HEK293 (cell line): ENCODE measurements at regions not wholly inside any gene's neighbourhood (a gene's known extent, or its start where the extent isn't known, plus 50 kb on each side); places are given as distances from the start of the nearest gene placed in this dataset.

Experiments
- CTCF ChIP-seq: fragments of 450-650 bp; formaldehyde crosslinking; IDR thresholded peaks from 2 replicates; pipeline ENCODE4 v1.5.1; 2016; ENCODE audit warnings: missing biosample characterization, missing genetic modification characterization
- ELK4 ChIP-seq: IDR thresholded peaks from 2 replicates; pipeline ENCODE4 v1.6.1; 2011; ENCODE audit warnings: mild to moderate bottlenecking, low read depth, low read length, borderline replicate concordance
- KLF16 ChIP-seq: fragments of 450-650 bp; formaldehyde crosslinking; IDR thresholded peaks from 2 replicates; pipeline ENCODE4 v1.5.1; 2017; ENCODE audit warnings: missing biosample characterization, missing genetic modification characterization
- ZBTB21 ChIP-seq: fragments of 450-650 bp; formaldehyde crosslinking; IDR thresholded peaks from 2 replicates; pipeline ENCODE4 v1.5.1; 2017; ENCODE audit warnings: missing biosample characterization, missing genetic modification characterization
- ZNF24 ChIP-seq: fragments of 450-650 bp; formaldehyde crosslinking; IDR thresholded peaks from 2 replicates; pipeline ENCODE4 v1.5.1; 2016; ENCODE audit warnings: missing biosample characterization, missing genetic modification characterization
- ZNF398 ChIP-seq: fragments of 450-650 bp; formaldehyde crosslinking; IDR thresholded peaks from 2 replicates; pipeline ENCODE4 v1.5.1; 2017; ENCODE audit warnings: missing biosample characterization, missing genetic modification characterization
- ZNF48 ChIP-seq: fragments of 450-650 bp; formaldehyde crosslinking; IDR thresholded peaks from 2 replicates; pipeline ENCODE4 v1.5.1; 2016; ENCODE audit warnings: missing biosample characterization, missing genetic modification characterization
- ZNF521 ChIP-seq: fragments of 450-650 bp; formaldehyde crosslinking; IDR thresholded peaks from 2 replicates; pipeline ENCODE4 v1.5.1; 2017; ENCODE audit warnings: missing biosample characterization, mild to moderate bottlenecking, missing genetic modification characterization
- ZNF707 ChIP-seq: fragments of 450-650 bp; formaldehyde crosslinking; IDR thresholded peaks from 2 replicates; pipeline ENCODE4 v1.5.1; 2016; ENCODE audit warnings: missing biosample characterization, missing genetic modification characterization
- ZNF768 ChIP-seq: fragments of 450-650 bp; formaldehyde crosslinking; IDR thresholded peaks from 2 replicates; pipeline ENCODE4 v1.5.1; 2018; ENCODE audit warnings: missing biosample characterization, mild to moderate bottlenecking, missing genetic modification characterization

- no peak for TF ChIP-seq ELK4
- no peak for TF ChIP-seq CTCF
- TF ChIP-seq ZBTB21 (tag by site-specific recombination), result no peak
- TF ChIP-seq ZNF521 (tag by site-specific recombination), result no peak
- no peak for TF ChIP-seq ZNF768 (tag by site-specific recombination)
- TF ChIP-seq ZNF707 (tag by site-specific recombination), result no peak
- TF ChIP-seq ZNF24 (tag by site-specific recombination), result no peak
- no peak for TF ChIP-seq ZNF48
- no peak for TF ChIP-seq KLF16 (tag by site-specific recombination)
- TF ChIP-seq ZNF398 (tag by site-specific recombination), result no peak
Measured at GRCh38 chr20:51253280-51253679, 230.4 kb upstream of the KCNG1 start.
